Lung (tissue), 11 donors: ENCODE measurements at regions not wholly inside any gene's neighbourhood (a gene's known extent, or its start where the extent isn't known, plus 50 kb on each side); places are given as distances from the start of the nearest gene placed in this dataset.

Experiments used
- ATAC-seq: fragments of 200-7000 bp; cut with Tn5 transposase; one replicate; pipeline ENCODE4 v1.9.1; 2020; ENCODE audit warnings: moderate number of reproducible peaks; ENCODE audit not compliant: insufficient read depth, low FRiP score
- DNase-seq, 3 donors: peaks; one replicate each; pipeline ENCODE4 v3.0.0-alpha.2; 2013 to 2017
- H3K27ac ChIP-seq, 2 donors: one replicate each; pipeline ENCODE4 v1.5.1; 2013; ENCODE audit warnings: mild to moderate bottlenecking in 2 of 2, moderate library complexity in 2 of 2, control low read depth in 1 of 2, inconsistent platforms in 1 of 2, low read depth in 1 of 2, low read length in 1 of 2
- H3K27me3 ChIP-seq, 3 donors: one replicate each; pipeline ENCODE4 v1.5.1; 2013; ENCODE audit warnings: low read length in 2 of 3; ENCODE audit not compliant: control insufficient read depth in 3 of 3, insufficient read depth in 3 of 3
- H3K36me3 ChIP-seq, 4 donors: one replicate each; pipeline ENCODE4 v1.5.1; 2013; ENCODE audit warnings: low read length in 4 of 4, mild to moderate bottlenecking in 1 of 4, moderate library complexity in 1 of 4; ENCODE audit not compliant: control insufficient read depth in 4 of 4, insufficient read depth in 4 of 4
- H3K4me1 ChIP-seq, 5 donors: one replicate each; pipeline ENCODE4 v1.5.1; 2013; ENCODE audit warnings: low read length in 5 of 5, mild to moderate bottlenecking in 2 of 5, moderate library complexity in 1 of 5; ENCODE audit not compliant: control insufficient read depth in 5 of 5, insufficient read depth in 5 of 5
- H3K4me3 ChIP-seq: one replicate; pipeline ENCODE4 v1.5.1; 2013; ENCODE audit warnings: mild to moderate bottlenecking, control low read depth, moderate library complexity
- H3K9ac ChIP-seq, 2 donors: one replicate each; pipeline ENCODE4 v1.5.1; 2013; ENCODE audit warnings: low read length in 2 of 2, control low read depth in 1 of 2; ENCODE audit not compliant: insufficient read depth in 1 of 2
- H3K9me3 ChIP-seq, 4 donors: one replicate each; pipeline ENCODE4 v1.5.1; 2013; ENCODE audit warnings: low read length in 3 of 4, mild to moderate bottlenecking in 1 of 4, moderate library complexity in 1 of 4; ENCODE audit not compliant: control insufficient read depth in 4 of 4, insufficient read depth in 3 of 4
- CTCF ChIP-seq: IDR thresholded peaks from 2 replicates; pipeline ENCODE4 v1.5.1; 2012; ENCODE audit warnings: mild to moderate bottlenecking; ENCODE audit errors: control extremely low read depth, extremely low read depth
- WGBS, 2 donors: extraction: QIAGEN DNeasy Blood & Tissue Kit; methylation state at CpG; one replicate each; pipeline ENCODE4 v1.1.7; 2013; 5-methylcytosine and 5-hydroxymethylcytosine counted together
- donor health status: control.
- donor health status: control.
- donor health status: Bipolar disorder and iron deficiency.
- donor health status: healthy.
- donor health status: DM: yes; HTN: yes; CAD: no.

GRCh38 chr2:611519-611918 lies 65.7 kb downstream of the TMEM18 start:
- Histone ChIP-seq H3K4me1 (no peaks in the 10 kb centered on the region), H3K36me3 (no peaks in the 10 kb centered on the region), H3K27ac (no peak overlapping the region), H3K9me3 (no peaks in the 10 kb centered on the region), H3K9ac (no peak overlapping the region), H3K27me3 (no peaks in the 10 kb centered on the region), H3K4me3 (no peak overlapping the region)
- TF ChIP-seq CTCF: no peak
- 63 to 70% methylated on average over 5 of the region's 5 CpGs for WGBS, 2 donors
- no peak for DNase-seq
- no peak for ATAC-seq

- Histone ChIP-seq H3K9ac (no peak overlapping the region), H3K4me1 (no peaks in the 10 kb centered on the region), H3K4me3 (no peak overlapping the region), H3K9me3 (no peaks in the 10 kb centered on the region), H3K27ac (no peak overlapping the region), H3K36me3 (no peaks in the 10 kb centered on the region), H3K27me3 (no peaks in the 10 kb centered on the region)
- TF ChIP-seq CTCF: no peak
- DNase-seq: no peak
- no peak for ATAC-seq
- 68 to 81% methylated on average over 3 of the region's 3 CpGs for WGBS, 2 donors
These were observed 66.7 kb downstream of the TMEM18 start for GRCh38 chr2:610491-610890.

GRCh38 chr2:609881-610280 lies 67.3 kb downstream of the TMEM18 start:
- Histone ChIP-seq H3K4me1 (no peaks in the 10 kb centered on the region), H3K27me3 (no peaks in the 10 kb centered on the region), H3K9ac (no peak overlapping the region), H3K9me3 (no peaks in the 10 kb centered on the region), H3K36me3 (no peaks in the 10 kb centered on the region), H3K27ac (no peak overlapping the region), H3K4me3 (no peak overlapping the region)
- DNase-seq (no peak), ATAC-seq (no peak)
- 86 to 89% methylated on average over 8 of the region's 8 CpGs for WGBS, 2 donors
- TF ChIP-seq CTCF: no peak

- ATAC-seq (no peak), DNase-seq (no peak)
- WGBS, 2 donors: 96% methylated on average over 10 of the region's 10 CpGs
- no peaks in the 10 kb centered on the region for H3K27me3 ChIP-seq
- H3K4me3 ChIP-seq: no peak overlapping the region
- H3K4me1 ChIP-seq: no peaks in the 10 kb centered on the region
- no peak overlapping the region for H3K27ac ChIP-seq
- no peaks in the 10 kb centered on the region for H3K36me3 ChIP-seq
- TF ChIP-seq CTCF: no peak
- H3K9me3 ChIP-seq: no peaks in the 10 kb centered on the region
- no peak overlapping the region for H3K9ac ChIP-seq
These were observed 67.8 kb downstream of the TMEM18 start for GRCh38 chr2:609449-609848.
